ENCODE measurements at regions not wholly inside any gene's neighbourhood (a gene's known extent, or its start where the extent isn't known, plus 50 kb on each side); places are given as distances from the start of the nearest gene placed in this dataset.

- Histone ChIP-seq H2BK120ac (ENCODE audit: low read depth, low read length) (no peak overlapping the region), H3K4me1 (ENCODE audit: control insufficient read depth, insufficient read depth, low read length) (no peaks in the 10 kb centered on the region), H4K5ac (ENCODE audit: low read depth, low read length) (no peak overlapping the region), H3K4ac (ENCODE audit: low read depth, low read length) (no peak overlapping the region), H3K9ac (ENCODE audit: low read depth, low read length) (no peak overlapping the region), H4K20me1 (ENCODE audit: insufficient read depth, low read length) (no peaks in the 10 kb centered on the region), H3K9me1 (ENCODE audit: insufficient read depth, low read length) (no peaks in the 10 kb centered on the region), H3K27ac (ENCODE audit: insufficient read depth, low read length) (no peak overlapping the region), H3K4me2 (ENCODE audit: low read depth, low read length) (no peak overlapping the region), H2BK20ac (ENCODE audit: low read depth, low read length) (no peak overlapping the region), H2AFZ (replicated peaks; ENCODE audit: low read length, poor library complexity) (no peak overlapping the region), H3K79me1 (ENCODE audit: low read depth in 1 of 2, low read length in 2 of 2) (no peaks in the 10 kb centered on the region), H3K56ac (ENCODE audit: extremely low read depth, insufficient read depth, low read length) (no peak overlapping the region), H3K23ac (ENCODE audit: low read depth, low read length) (no peak overlapping the region), H3K14ac (replicated peaks; ENCODE audit: low read depth, low read length) (no peak overlapping the region), H4K91ac (ENCODE audit: insufficient read depth, low read depth, low read length) (no peak overlapping the region), H3K18ac (ENCODE audit: low read depth, low read length) (no peak overlapping the region), H4K8ac (ENCODE audit: low read depth in 2 of 2, low read length in 2 of 2) (no peak overlapping the region), H3K36me3 (ENCODE audit: control insufficient read depth, insufficient read depth, low read length) (no peaks in the 10 kb centered on the region), H3K4me3 (ENCODE audit: insufficient read depth, low read depth, low read length) (no peak overlapping the region), H2BK15ac (ENCODE audit: low read depth, low read length) (no peak overlapping the region), H2BK5ac (ENCODE audit: low read depth, low read length, poor library complexity, severe bottlenecking) (no peak overlapping the region), H2AK9ac (replicated peaks; ENCODE audit: low read depth, low read length, poor library complexity) (no peak overlapping the region), H3K9me3 (ENCODE audit: control insufficient read depth, insufficient read depth, low read length) (peaks cover 11% of the 10 kb centered on the region; the same call in 1 of the 2 replicates), H2AK5ac (ENCODE audit: low read depth, low read length) (no peak overlapping the region), H3K27me3 (ENCODE audit: control insufficient read depth, insufficient read depth, low read length) (no peaks in the 10 kb centered on the region)
- ChIA-PET POLR2A (ENCODE audit: unreplicated experiment) (no interaction called here), CTCF (no interaction called here)
- ATAC-seq (ENCODE audit: low read depth) (no peak), DNase-seq (no peak)
- TF ChIP-seq FOS (IDR thresholded peaks at IDR 0.05; ENCODE audit: low read depth, low read length) (no peak), MAZ (IDR thresholded peaks at IDR 0.05; ENCODE audit: borderline replicate concordance, low read depth, low read length) (no peak), NFE2L2 (IDR thresholded peaks at IDR 0.05; ENCODE audit: low read depth, low read length) (no peak), CHD1 (IDR thresholded peaks at IDR 0.05; ENCODE audit: low read depth, low read length) (no peak), MAFK (IDR thresholded peaks at IDR 0.05; ENCODE audit: low read depth, low read length) (no peak), RFX5 (IDR thresholded peaks at IDR 0.05; ENCODE audit: low read depth, low read length) (no peak), BHLHE40 (IDR thresholded peaks at IDR 0.05; ENCODE audit: low read depth, low read length) (no peak), CTCF (conservative IDR thresholded peaks at IDR 0.05; ENCODE audit: low read depth, low read length) (no peak)
- dilution Hi-C loops (cut with HindIII; ENCODE audit: low sequenced_read_pairs, unreplicated experiment) (no loop called here), intact Hi-C loops (cut with micrococcal nuclease) (no loop called here), in situ Hi-C loops (cut with MboI; ENCODE audit: low sequenced_read_pairs) (no loop called here)
- no TSS peak for BruUV-seq (replicated peaks)
Observed at GRCh38 chr5:26432386-26432785, 606.0 kb downstream of the CDH9 start.

Measured in IMR-90 (cell line).